ENCODE measurements at regions not wholly inside any gene's neighbourhood (a gene's known extent, or its start where the extent isn't known, plus 50 kb on each side); places are given as distances from the start of the nearest gene placed in this dataset.
"Not testable (repeated sequence)": the region's sequence is repeated elsewhere in the genome, so short reads cannot be mapped to it uniquely, and the experiment has no call there.

GRCh38 chr1:148315071-148315811 is 163.2 kb upstream of the NBPF11 start:
- DNase-seq (ENCODE audit: low read depth), result no peak

GRCh38 chr1:148310807-148311206 is 158.7 kb upstream of the NBPF11 start:
- DNase-seq (ENCODE audit: low read depth), result no peak

DNA sequence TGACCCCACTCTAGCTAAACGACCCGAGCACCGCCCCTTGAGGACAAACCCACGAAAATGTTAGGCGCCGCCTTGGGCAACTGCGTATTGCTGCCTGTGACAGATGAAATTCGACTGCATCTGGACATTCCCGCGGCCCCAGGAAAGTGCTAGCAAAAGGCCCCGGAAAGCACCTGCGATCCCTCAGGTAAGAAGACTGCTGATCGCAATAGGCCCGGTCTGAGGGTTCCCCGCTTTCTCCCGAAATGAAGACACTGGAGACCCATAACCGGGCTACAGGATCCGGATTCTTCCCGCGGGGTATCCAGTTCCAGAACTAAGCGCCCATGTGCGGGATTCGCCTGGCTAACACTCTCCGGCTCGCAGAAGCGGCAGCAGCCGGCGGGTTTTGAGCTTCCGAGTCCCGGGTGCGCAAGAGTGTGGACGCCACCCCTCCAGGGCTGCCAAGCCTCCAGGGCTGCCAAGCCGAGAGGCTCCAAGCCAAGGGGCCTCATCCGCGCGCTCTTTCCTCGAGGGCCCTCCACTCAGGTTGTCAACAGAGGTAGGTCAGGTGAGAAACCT is 157.9 kb upstream of the NBPF11 start:
- no peak for DNase-seq (ENCODE audit: low read depth)

- no peak for DNase-seq (ENCODE audit: low read depth)
Observed at GRCh38 chr1:148308832-148309458, 156.9 kb upstream of the NBPF11 start.

GRCh38 chr1:148307583-148308185 is 155.6 kb upstream of the NBPF11 start:
- DNase-seq (ENCODE audit: low read depth), result no peak

- DNase-seq (ENCODE audit: low read depth), result not testable (repeated sequence)
Observed at GRCh38 chr1:148304935-148305334, 152.9 kb upstream of the NBPF11 start.

DNA sequence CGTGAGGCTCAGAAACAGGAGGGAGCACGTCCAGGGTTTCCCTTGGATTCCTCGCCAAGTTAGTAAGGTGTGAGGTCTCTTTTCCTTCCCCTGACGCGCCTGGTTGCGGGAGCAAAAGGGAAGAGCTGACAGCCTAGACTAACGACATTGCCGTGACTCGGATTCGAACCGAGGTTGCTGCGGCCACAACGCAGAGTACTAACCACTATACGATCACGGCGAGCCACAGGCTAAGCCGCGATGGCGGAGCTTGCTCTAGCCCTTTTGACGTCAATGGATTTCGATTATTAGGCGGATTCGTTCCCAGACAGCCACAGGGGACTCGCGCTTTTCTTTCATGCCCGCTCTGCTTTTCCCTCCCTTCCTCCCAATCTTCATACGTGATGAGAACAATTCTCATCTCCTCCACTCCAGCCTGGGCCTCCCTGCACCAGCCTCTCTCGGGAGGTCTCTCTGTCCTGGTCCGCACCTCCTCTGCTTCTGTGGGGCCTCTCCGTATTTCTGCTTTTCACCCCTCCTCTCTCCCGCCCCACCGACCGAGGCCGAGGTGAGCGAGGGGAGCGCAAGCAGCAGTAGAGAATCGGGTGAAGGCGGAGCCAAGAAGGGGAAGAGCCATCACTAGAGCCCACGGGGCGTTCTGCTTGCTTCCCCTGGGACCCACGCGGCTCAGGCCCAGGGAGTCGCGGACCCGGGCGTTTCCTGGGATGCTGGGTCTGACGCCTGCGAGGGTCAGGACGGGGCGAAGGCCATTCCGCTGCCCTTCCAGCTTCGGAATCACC is 150.7 kb upstream of the NBPF11 start:
- DNase-seq (ENCODE audit: low read depth), result peak; percentile 77

DNA sequence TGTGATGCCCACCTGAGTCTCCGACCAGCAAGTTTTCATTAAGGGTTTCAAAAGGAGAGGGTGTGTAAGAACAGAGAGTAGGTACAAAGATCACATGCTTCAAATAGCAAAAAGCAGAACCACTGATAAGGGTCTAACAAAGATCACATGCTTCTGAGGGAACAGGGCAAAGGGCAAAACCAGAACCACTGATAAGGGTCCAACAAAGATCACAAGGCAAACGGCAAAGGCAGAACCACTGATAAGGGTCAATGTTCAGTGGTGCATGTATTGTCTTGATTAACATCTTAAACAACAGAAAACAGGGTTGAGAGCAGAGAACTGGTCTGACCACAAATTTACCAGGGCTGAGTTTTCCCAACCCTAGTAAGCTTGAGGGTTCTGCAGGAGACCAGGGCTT is 145.8 kb upstream of the NBPF11 start:
- not testable (repeated sequence) for DNase-seq (ENCODE audit: low read depth)

DNA sequence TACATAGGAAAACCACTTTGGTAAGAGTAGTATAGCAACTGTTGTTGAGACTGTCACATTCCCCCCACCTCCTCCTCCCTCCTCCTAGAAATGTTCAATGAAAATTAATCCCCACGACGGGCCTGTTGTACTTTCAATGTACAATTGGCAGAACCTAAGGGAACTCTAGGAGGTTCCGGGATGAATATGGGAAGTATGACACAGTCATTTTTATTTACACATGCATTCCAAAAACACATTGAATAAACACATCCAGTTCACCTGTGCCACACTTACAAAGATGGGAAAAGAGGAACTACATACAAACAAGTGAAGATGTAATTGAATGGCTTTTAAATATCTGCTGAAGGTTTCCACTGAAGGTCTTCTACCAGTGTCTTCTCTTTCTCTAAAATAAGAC is 144.4 kb upstream of the NBPF11 start:
- DNase-seq (ENCODE audit: low read depth), result no peak

GRCh38 chr1:148294116-148294807 is 142.2 kb upstream of the NBPF11 start:
- DNase-seq (ENCODE audit: low read depth), result no peak

DNA sequence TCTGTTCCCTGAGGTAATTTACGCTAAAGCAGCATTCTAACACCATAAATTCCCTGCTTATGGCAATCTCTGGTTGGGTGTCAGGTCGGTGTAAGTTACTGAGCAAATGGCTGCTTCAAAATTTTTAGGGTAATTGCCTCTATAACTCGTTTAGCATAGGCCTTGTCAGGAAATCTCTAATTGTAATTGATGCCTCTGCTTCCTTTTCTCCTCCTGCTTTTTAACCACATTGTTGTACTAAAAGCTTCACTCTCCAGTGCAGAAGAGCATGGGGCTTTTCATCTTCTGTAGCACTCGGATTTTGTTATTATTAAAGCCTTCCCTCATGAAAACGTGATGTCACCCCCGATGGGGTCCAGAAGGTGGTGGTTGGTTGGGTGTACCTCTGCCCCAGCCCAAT is 141.6 kb upstream of the NBPF11 start:
- DNase-seq (ENCODE audit: low read depth), result no peak

GRCh38 chr1:148292915-148293314 is 140.8 kb upstream of the NBPF11 start:
- DNase-seq (ENCODE audit: low read depth), result no peak

DNA sequence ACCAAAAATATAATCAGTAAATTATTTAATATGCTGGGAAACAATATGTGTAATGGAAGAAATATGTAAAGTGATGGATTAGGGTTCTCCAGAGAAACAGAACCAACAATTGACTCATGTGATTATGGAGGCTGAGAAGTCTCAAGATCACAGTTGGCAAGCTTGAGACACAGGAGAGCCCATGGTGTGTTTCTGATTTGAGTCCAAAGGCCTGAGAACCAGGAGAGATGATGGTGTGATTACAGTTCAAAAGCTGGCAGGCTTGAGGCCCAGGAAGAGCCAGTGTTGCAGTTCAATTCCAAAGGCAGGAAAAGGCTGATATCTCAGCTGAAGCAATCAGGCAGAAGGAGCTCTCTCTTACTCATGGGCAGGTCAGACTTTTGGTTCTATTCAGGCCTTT is 138.8 kb upstream of the NBPF11 start:
- no peak for DNase-seq (ENCODE audit: low read depth)

DNA sequence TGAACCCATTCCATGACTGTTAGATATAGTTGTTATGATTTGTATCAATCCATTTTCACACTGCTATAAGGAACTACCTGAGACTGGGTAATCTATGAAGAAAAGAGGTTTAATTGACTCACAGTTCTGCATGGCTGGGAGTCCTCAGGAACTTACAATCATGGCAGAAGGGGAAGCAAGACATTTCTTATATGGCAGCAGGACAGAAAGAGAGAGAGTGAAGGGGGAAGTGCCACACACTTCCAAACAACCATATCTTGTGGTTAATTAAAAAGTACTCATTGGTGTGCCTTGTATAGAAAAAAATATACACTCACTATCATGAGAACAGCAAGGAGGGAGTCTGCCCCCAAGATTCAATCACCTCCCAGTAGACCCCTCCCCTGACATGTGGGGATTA is 137.6 kb upstream of the NBPF11 start:
- no peak for DNase-seq (ENCODE audit: low read depth)

- not testable (repeated sequence) for DNase-seq (ENCODE audit: low read depth)
Observed at GRCh38 chr1:148285946-148286345, 133.9 kb upstream of the NBPF11 start.

- DNase-seq (ENCODE audit: low read depth), result not testable (repeated sequence)
Observed at GRCh38 chr1:148280831-148281572, 128.9 kb upstream of the NBPF11 start.

- not testable (repeated sequence) for DNase-seq (ENCODE audit: low read depth)
Observed at GRCh38 chr1:148279002-148279542, 127.0 kb upstream of the NBPF11 start.

GRCh38 chr1:148277865-148278279 is 125.8 kb upstream of the NBPF11 start:
- DNase-seq (ENCODE audit: low read depth), result not testable (repeated sequence)

DNA sequence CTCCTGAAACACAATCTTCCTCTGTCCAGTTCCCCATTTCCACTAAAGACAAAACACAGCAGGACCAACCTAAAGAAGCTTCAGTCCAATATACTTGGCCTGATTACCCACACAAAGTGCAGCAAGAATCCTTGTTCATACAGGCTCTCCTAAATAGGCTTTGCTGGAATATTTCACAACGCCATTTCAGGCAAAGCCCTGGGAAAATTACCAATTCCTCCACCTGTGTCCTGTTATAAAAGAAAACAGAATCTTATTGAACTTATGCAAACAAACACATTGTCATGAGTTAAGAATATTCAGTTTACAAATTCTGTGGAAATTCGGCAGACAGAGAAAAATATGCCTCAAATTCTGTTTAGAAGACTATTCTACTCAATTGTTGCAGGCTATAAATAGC is 115.0 kb upstream of the NBPF11 start:
- not testable (repeated sequence) for DNase-seq (ENCODE audit: low read depth)
